ENCODE measurements at regions not wholly inside any gene's neighbourhood (a gene's known extent, or its start where the extent isn't known, plus 50 kb on each side); places are given as distances from the start of the nearest gene placed in this dataset.

DNA sequence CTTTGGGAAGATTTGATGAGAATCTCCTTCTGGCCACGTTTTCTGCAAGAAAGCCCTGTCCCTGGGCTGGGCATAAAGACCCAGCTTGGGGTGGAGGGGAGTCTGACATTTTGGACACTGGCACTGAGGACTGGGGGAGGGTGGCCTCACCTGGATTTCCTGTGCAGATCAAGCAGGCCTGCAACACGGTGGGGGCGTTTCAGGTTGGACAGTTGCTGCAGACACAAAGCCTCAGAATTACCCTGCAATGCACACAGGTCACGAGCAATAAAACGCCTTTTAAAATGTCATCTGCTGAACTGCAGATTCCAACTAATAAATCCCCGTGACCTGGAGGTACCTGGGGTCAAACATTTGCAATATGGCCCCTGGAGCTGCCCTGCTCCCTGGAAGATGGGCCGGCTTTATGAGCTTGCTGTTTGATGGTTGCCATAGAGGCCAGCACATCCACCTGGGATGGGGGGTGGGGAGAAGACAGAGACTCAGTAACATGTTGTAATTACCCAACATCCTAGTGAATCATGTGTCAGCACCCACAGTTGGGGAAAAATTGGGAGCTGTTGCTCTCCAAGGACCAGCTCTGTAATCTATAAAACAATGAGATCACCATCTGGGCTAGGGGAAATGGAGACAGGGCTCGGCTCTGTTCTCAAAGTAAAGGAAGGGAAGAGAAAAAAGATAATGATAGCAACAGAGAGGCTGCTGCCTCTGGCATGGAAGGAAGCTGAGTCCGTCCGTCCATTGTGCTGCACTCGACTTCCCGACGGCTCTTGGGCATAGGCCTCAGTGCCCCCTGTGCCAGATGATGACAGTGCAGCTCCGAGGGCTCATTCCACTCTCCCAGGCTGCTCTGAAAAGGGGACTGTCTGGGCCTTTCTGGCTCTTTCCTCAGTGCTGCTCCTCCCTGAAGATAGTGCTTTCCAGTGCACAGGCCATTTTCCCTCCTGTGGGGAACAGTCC lies 340.3 kb downstream of the CYRIA start:
- Histone ChIP-seq H3K27me3 (ENCODE audit: control insufficient read depth, insufficient read depth, low read length) (no peaks in the 10 kb centered on the region), H3K27ac (ENCODE audit: low read depth, low read length) (no peak overlapping the region), H3K36me3 (ENCODE audit: control insufficient read depth, insufficient read depth, low read length) (no peaks in the 10 kb centered on the region), H3K4me1 (ENCODE audit: control insufficient read depth, insufficient read depth, low read length) (peaks cover 32% of the 10 kb centered on the region), H3K9me3 (ENCODE audit: control insufficient read depth, insufficient read depth, low read depth, low read length) (no peaks in the 10 kb centered on the region), H3K9ac (ENCODE audit: low read length) (no peak overlapping the region), H3K4me3 (ENCODE audit: low read depth, low read length) (no peak overlapping the region)

DNA sequence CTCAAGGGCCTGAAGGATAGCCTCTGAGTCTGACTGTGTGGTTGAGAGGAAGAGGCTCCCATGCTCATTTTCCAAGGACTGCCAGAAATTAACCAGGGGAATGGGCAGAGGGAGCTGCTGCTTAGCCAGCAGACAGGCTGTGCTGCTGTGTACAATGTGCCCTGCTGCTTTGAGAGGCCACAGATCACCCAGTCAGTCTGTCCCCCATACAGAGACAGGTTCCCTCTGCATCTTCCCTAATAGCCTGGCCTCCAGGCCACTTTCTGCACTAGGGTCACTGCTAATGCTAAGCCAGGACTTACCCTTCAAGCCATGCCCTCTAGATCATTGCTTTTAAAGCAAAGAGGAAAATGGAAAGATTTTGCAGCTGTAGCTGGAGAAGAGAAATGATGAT lies 341.1 kb downstream of the CYRIA start:
- Histone ChIP-seq H3K4me1 (ENCODE audit: control insufficient read depth, insufficient read depth, low read length) (peaks cover 25% of the 10 kb centered on the region; the same call in 1 of the 2 replicates), H3K36me3 (ENCODE audit: control insufficient read depth, insufficient read depth, low read length) (no peaks in the 10 kb centered on the region), H3K9ac (ENCODE audit: low read length) (no peak overlapping the region), H3K9me3 (ENCODE audit: control insufficient read depth, insufficient read depth, low read depth, low read length) (no peaks in the 10 kb centered on the region), H3K27ac (ENCODE audit: low read depth, low read length) (no peak overlapping the region), H3K4me3 (ENCODE audit: low read depth, low read length) (no peak overlapping the region), H3K27me3 (ENCODE audit: control insufficient read depth, insufficient read depth, low read length) (no peaks in the 10 kb centered on the region)

DNA sequence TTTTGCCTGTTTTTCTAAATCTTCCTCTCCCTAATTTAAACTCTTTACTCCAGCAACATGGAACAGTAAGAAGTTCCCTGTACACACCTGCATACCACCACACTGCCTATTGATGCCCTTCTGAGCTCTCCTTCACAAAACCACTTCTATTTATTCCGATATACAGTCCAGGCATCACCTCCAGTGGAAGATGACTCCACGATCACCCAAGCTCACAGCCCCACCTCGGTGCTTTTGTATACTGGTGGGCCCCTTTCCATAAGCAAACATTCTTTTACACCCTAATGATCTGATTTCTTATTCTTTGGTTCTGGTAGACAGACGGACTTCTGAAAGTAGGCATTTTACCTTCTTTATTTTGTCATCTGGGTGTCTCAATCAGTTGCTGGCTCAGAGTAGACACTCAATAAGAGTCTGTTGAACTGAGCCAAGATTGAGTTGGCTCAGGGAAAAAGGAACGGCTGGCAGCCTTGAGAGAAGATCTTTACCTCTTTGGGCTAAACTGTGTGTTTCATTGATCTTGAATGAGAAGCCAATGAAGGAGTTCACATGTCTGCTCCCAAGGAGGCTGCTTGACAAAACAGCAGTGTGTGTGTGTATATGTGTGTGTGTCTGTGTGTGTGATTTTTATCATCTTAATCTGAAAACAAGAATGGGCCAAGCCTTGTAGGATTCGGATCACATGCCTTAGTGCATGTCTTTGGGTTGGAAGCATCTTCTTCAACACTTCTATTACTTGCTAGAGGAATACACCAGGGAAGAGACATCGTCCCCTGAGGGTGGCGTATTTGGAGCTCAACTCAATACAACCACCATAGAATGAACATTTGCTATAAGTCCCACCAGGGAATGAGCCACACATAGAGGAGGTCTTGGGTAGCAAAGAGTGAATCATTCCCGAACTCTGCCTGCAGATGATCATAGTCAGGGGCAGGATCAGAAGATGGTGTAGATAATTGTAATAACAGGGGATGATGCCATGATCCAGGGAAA lies 341.8 kb downstream of the CYRIA start:
- no peaks in the 10 kb centered on the region for H3K36me3 ChIP-seq (ENCODE audit: control insufficient read depth, insufficient read depth, low read length)
- H3K9ac ChIP-seq (ENCODE audit: low read length): no peak overlapping the region
- no peaks in the 10 kb centered on the region for H3K9me3 ChIP-seq (ENCODE audit: control insufficient read depth, insufficient read depth, low read depth, low read length)
- H3K4me3 ChIP-seq (ENCODE audit: low read depth, low read length): no peak overlapping the region
- peaks cover 27% of the 10 kb centered on the region; the same call in 1 of the 2 replicates for H3K4me1 ChIP-seq (ENCODE audit: control insufficient read depth, insufficient read depth, low read length)
- no peak overlapping the region for H3K27ac ChIP-seq (ENCODE audit: low read depth, low read length)
- no peaks in the 10 kb centered on the region for H3K27me3 ChIP-seq (ENCODE audit: control insufficient read depth, insufficient read depth, low read length)

DNA sequence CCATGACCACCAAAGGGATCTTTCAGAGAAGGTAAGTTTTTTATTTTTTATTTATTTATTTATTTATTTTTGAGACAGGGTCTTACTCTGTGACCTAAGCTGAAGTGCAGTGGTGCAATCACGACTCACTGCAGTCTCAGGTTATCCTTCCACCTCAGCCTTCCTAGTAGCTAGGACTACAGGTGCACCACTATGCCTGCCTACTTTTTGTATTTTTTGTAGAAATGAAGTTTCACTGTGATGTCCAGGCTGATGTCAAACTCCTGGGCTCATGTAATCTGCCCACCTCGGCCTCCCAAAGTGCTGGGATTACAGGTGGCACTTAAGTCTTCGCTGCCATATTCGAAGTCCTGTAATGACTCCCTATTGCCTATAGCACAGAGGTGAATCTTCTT lies 342.5 kb downstream of the CYRIA start:
- no peaks in the 10 kb centered on the region for H3K27me3 ChIP-seq (ENCODE audit: control insufficient read depth, insufficient read depth, low read length)
- H3K4me1 ChIP-seq (ENCODE audit: control insufficient read depth, insufficient read depth, low read length): peaks cover 33% of the 10 kb centered on the region; the same call in 1 of the 2 replicates
- H3K36me3 ChIP-seq (ENCODE audit: control insufficient read depth, insufficient read depth, low read length): no peaks in the 10 kb centered on the region
- no peak overlapping the region for H3K9ac ChIP-seq (ENCODE audit: low read length)
- no peaks in the 10 kb centered on the region for H3K9me3 ChIP-seq (ENCODE audit: control insufficient read depth, insufficient read depth, low read depth, low read length)
- no peak overlapping the region for H3K4me3 ChIP-seq (ENCODE audit: low read depth, low read length)
- H3K27ac ChIP-seq (ENCODE audit: low read depth, low read length): no peak overlapping the region

DNA sequence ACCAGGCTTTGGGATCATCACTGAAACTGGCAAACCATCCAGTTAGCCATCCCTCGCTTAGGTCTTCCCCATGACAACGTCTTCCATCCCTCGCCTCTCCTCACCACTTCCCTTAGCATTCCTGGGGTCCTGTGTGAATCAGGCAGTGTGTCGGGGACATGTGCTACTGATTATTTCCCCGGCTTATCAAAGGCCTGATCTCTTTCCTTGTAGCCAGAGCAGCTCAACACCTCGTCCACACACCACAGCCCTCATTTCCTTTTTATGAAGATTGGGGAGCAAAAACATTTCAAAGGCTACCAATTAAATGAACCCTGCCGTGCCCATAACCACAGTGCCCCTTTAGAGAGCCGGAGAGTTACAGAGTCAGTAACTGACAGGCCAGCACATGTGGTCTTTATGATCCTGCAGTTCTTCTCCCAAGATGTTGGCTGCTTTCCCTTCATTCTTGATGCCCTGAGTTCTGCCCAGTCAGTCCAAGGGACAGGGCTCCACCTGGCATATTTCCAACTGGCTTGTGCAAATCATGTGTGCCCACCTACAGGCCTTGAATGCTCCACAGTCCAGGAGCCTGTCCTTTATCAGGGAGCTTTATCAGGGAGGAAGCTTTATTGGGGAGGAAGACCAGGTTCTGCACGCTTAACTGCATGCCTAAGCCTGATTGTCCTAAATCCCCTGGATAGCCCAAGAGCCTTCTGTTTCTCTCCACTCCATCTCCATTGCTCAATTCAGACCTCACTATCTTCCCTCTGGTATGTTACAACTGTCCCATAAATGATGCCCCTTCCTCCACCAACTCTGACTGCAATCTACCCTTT lies 343.1 kb downstream of the CYRIA start:
- H3K9ac ChIP-seq (ENCODE audit: low read length): no peak overlapping the region
- no peaks in the 10 kb centered on the region for H3K9me3 ChIP-seq (ENCODE audit: control insufficient read depth, insufficient read depth, low read depth, low read length)
- H3K4me3 ChIP-seq (ENCODE audit: low read depth, low read length): no peak overlapping the region
- no peaks in the 10 kb centered on the region for H3K27me3 ChIP-seq (ENCODE audit: control insufficient read depth, insufficient read depth, low read length)
- peaks cover 35% of the 10 kb centered on the region; the same call in 1 of the 2 replicates for H3K4me1 ChIP-seq (ENCODE audit: control insufficient read depth, insufficient read depth, low read length)
- no peaks in the 10 kb centered on the region for H3K36me3 ChIP-seq (ENCODE audit: control insufficient read depth, insufficient read depth, low read length)
- H3K27ac ChIP-seq (ENCODE audit: low read depth, low read length): no peak overlapping the region

DNA sequence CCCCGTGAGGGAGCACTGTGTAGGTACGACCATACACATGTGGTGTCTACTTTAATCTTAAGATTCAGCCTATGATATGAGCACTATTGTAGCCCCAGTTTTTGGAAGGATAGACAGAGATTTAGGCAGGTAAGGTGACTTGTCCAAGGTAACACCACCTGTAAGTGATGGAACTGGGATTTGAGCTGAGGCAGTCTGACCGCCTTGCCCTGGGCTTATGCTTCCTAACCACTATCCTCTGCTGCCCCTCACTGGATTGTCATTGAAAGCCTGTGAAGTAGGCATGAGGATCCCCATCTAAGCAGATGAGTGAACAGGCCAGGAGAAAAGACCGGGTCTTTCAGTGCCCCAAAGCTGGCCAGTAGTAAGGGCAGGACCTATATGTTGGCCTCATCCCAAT lies 343.8 kb downstream of the CYRIA start:
- H3K4me3 ChIP-seq (ENCODE audit: low read depth, low read length): no peak overlapping the region
- H3K27me3 ChIP-seq (ENCODE audit: control insufficient read depth, insufficient read depth, low read length): no peaks in the 10 kb centered on the region
- H3K4me1 ChIP-seq (ENCODE audit: control insufficient read depth, insufficient read depth, low read length): peaks cover 30% of the 10 kb centered on the region; the same call in 1 of the 2 replicates
- H3K9me3 ChIP-seq (ENCODE audit: control insufficient read depth, insufficient read depth, low read depth, low read length): no peaks in the 10 kb centered on the region
- no peak overlapping the region for H3K27ac ChIP-seq (ENCODE audit: low read depth, low read length)
- H3K36me3 ChIP-seq (ENCODE audit: control insufficient read depth, insufficient read depth, low read length): no peaks in the 10 kb centered on the region
- H3K9ac ChIP-seq (ENCODE audit: low read length): no peak overlapping the region

DNA sequence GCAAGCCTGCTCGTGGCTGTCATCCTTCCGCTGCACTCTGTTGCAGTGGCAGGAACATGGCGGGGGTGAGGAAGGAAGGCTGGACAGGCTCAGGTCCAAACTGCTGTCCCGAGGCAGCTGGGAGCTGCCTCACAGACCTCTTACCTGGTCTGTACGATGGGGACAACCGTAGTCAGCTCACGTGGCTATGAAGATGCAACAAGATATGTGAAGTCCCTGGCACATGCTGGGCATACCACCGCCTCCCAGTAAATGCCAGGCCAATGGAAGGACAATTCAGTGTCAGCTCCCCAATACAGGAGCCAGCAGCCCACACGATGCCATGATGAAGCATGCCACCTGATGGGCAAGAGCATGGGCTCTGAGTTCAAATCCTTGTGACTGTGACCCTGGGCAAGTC lies 344.4 kb downstream of the CYRIA start:
- no peak overlapping the region for H3K4me3 ChIP-seq (ENCODE audit: low read depth, low read length)
- H3K9ac ChIP-seq (ENCODE audit: low read length): no peak overlapping the region
- no peak overlapping the region for H3K27ac ChIP-seq (ENCODE audit: low read depth, low read length)
- no peaks in the 10 kb centered on the region for H3K36me3 ChIP-seq (ENCODE audit: control insufficient read depth, insufficient read depth, low read length)
- no peaks in the 10 kb centered on the region for H3K9me3 ChIP-seq (ENCODE audit: control insufficient read depth, insufficient read depth, low read depth, low read length)
- H3K27me3 ChIP-seq (ENCODE audit: control insufficient read depth, insufficient read depth, low read length): no peaks in the 10 kb centered on the region
- H3K4me1 ChIP-seq (ENCODE audit: control insufficient read depth, insufficient read depth, low read length): peaks cover 30% of the 10 kb centered on the region; the same call in 1 of the 2 replicates

DNA sequence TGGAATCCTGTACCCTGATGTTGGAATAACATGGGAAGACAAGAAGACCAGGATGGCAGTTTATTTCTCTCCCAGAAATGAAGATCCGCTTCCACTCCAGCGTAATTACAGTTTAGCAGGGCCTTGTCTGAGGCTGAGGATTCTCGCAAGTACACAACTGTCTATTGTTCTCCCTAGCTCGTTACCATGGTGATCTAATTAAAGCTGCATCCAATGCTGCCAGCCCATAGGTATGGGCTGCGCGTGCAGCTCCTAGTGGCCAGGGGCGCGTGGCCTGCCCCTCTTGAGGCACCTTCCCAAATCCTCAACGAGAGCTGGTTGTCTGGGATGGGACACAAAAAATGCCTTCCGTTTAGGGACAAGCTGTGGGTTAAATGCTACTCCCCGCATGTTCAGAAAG lies 344.9 kb downstream of the CYRIA start:
- peaks cover 28% of the 10 kb centered on the region; the same call in 1 of the 2 replicates for H3K4me1 ChIP-seq (ENCODE audit: control insufficient read depth, insufficient read depth, low read length)
- H3K27ac ChIP-seq (ENCODE audit: low read depth, low read length): no peak overlapping the region
- no peaks in the 10 kb centered on the region for H3K27me3 ChIP-seq (ENCODE audit: control insufficient read depth, insufficient read depth, low read length)
- no peak overlapping the region for H3K9ac ChIP-seq (ENCODE audit: low read length)
- H3K4me3 ChIP-seq (ENCODE audit: low read depth, low read length): no peak overlapping the region
- no peaks in the 10 kb centered on the region for H3K36me3 ChIP-seq (ENCODE audit: control insufficient read depth, insufficient read depth, low read length)
- H3K9me3 ChIP-seq (ENCODE audit: control insufficient read depth, insufficient read depth, low read depth, low read length): no peaks in the 10 kb centered on the region

DNA sequence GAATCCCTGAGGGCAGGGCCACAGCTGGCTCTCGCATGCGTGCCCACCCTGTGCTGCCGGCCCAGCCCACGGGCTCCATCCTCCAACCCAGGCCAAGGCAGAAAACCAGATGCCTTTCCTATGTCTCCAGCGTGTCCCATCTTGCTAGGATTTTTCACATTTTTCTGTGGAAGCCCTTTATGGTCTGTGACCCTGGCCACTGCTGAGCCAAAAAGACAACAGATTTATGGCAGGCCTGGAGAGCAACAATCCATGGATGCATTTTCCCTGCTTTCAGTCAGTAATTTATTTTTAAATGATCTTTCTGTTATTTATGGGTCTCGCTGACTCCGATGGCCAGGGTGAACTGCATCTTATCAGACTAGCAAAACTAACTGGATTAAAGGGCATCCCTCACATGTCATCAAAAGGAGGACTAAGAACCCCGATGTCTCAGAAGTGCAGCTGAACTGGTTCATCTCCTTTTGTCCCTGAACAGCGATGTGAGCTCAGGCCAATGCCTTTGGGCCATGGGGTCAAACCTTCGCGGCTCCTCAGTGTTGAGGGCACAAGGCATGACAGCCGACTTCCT lies 346.0 kb downstream of the CYRIA start:
- H3K27ac ChIP-seq (ENCODE audit: low read depth, low read length): no peak overlapping the region; the same call in 1 of the 2 replicates
- H3K4me1 ChIP-seq (ENCODE audit: control insufficient read depth, insufficient read depth, low read length): peaks cover 19% of the 10 kb centered on the region; the same call in 1 of the 2 replicates
- H3K9me3 ChIP-seq (ENCODE audit: control insufficient read depth, insufficient read depth, low read depth, low read length): no peaks in the 10 kb centered on the region
- peak overlapping the region; percentile 7 for H3K9ac ChIP-seq (ENCODE audit: low read length)
- no peaks in the 10 kb centered on the region for H3K27me3 ChIP-seq (ENCODE audit: control insufficient read depth, insufficient read depth, low read length)
- no peak overlapping the region for H3K4me3 ChIP-seq (ENCODE audit: low read depth, low read length)
- no peaks in the 10 kb centered on the region for H3K36me3 ChIP-seq (ENCODE audit: control insufficient read depth, insufficient read depth, low read length)
